ENCODE measurements at regions not wholly inside any gene's neighbourhood (a gene's known extent, or its start where the extent isn't known, plus 50 kb on each side); places are given as distances from the start of the nearest gene placed in this dataset.

GRCh38 chr1:55284856-55285255 is 69.7 kb upstream of the USP24 start:
- DNase-seq (ENCODE audit: low spot score), result no peak
- Mint-ChIP-seq H3K27ac (no peak overlapping the region), H3K9me3 (no peaks in the 10 kb centered on the region), H3K4me1 (ENCODE audit: low read depth) (peaks cover 3% of the 10 kb centered on the region), H3K36me3 (ENCODE audit: low read depth) (no peaks in the 10 kb centered on the region), H3K27me3 (ENCODE audit: low read depth) (no peaks in the 10 kb centered on the region), H3K4me3 (no peak overlapping the region)

- Mint-ChIP-seq H3K27me3 (ENCODE audit: low read depth) (no peaks in the 10 kb centered on the region), H3K9me3 (no peaks in the 10 kb centered on the region), H3K4me1 (ENCODE audit: low read depth) (peaks cover 5% of the 10 kb centered on the region), H3K27ac (no peak overlapping the region), H3K4me3 (no peak overlapping the region), H3K36me3 (ENCODE audit: low read depth) (no peaks in the 10 kb centered on the region)
- DNase-seq (ENCODE audit: low spot score), result no peak
These were observed 66.9 kb upstream of the USP24 start for GRCh38 chr1:55282058-55282457.

DNA sequence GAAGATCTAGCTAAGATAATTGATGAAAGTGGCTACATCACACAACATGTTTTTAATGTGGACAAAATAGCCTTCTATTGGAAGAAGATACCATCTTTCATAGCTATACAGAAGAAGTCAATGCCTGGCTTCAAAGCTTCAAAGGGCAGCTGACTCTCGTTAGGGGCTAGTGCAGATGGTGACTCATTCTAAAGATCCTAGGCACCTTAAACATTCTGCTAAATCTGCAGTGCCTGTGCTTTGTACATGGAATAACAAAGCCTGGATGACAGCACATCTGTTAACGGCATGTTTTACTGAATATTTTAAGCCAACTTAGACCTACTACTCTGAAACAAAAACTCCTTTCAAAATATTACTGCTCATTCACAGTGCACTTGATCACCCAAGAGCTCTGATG is 65.6 kb upstream of the USP24 start:
- no peak for DNase-seq (ENCODE audit: low spot score)
- Mint-ChIP-seq H3K27me3 (ENCODE audit: low read depth) (no peaks in the 10 kb centered on the region), H3K9me3 (no peaks in the 10 kb centered on the region), H3K4me3 (no peak overlapping the region), H3K36me3 (ENCODE audit: low read depth) (no peaks in the 10 kb centered on the region), H3K4me1 (ENCODE audit: low read depth) (peaks cover 10% of the 10 kb centered on the region), H3K27ac (no peak overlapping the region)

DNA sequence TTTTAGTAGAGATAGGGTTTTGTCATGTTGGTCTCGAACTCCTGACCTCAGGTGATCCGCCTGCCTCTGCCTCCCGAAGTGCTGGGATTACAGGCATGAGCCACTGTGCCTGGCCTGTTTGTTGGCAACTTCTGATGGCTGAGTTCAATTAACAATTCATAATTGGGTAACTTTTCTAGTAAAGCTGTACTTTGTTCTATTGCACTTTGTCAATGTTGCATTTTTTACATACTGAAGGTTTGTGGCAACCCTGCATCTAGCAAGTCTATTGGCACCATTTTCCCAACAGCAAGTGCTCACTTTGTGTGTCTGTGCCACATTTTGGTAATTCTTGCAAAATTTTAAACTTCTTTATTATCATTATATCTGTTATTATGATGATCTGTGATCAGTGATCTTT is 64.5 kb upstream of the USP24 start:
- no peak overlapping the region for H3K4me3 Mint-ChIP-seq

DNA sequence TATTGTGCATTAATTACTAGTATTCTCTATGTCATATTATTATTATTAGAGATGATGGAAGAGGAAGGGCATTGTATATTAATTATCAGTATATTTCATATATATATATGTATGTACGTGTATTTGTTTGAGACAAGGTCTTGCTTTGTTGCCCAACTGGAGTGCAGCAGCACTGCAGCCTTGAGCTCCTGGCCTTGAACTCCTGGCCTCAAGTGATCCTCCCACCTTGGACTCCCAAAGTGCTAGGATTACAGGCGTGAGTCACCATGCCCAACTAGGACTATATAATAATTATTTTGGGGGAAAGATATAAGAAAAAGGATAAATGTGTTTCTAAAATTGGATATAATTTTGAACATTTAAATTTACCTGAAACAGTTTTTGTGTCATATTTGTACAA is 63.2 kb upstream of the USP24 start:
- Mint-ChIP-seq H3K4me3 (no peak overlapping the region), H3K4me1 (ENCODE audit: low read depth) (peaks cover 11% of the 10 kb centered on the region), H3K9me3 (no peaks in the 10 kb centered on the region), H3K27ac (no peak overlapping the region), H3K27me3 (ENCODE audit: low read depth) (no peaks in the 10 kb centered on the region), H3K36me3 (ENCODE audit: low read depth) (no peaks in the 10 kb centered on the region)
- no peak for DNase-seq (ENCODE audit: low spot score)

More for the DNA sequence above, 64.5 kb upstream of the USP24 start:
- no peaks in the 10 kb centered on the region for H3K27me3 Mint-ChIP-seq (ENCODE audit: low read depth)
- no peaks in the 10 kb centered on the region for H3K9me3 Mint-ChIP-seq
- H3K27ac Mint-ChIP-seq, result no peak overlapping the region
- no peaks in the 10 kb centered on the region for H3K36me3 Mint-ChIP-seq (ENCODE audit: low read depth)
- H3K4me1 Mint-ChIP-seq (ENCODE audit: low read depth), result peaks cover 10% of the 10 kb centered on the region
- DNase-seq (ENCODE audit: low spot score), result no peak

DNA sequence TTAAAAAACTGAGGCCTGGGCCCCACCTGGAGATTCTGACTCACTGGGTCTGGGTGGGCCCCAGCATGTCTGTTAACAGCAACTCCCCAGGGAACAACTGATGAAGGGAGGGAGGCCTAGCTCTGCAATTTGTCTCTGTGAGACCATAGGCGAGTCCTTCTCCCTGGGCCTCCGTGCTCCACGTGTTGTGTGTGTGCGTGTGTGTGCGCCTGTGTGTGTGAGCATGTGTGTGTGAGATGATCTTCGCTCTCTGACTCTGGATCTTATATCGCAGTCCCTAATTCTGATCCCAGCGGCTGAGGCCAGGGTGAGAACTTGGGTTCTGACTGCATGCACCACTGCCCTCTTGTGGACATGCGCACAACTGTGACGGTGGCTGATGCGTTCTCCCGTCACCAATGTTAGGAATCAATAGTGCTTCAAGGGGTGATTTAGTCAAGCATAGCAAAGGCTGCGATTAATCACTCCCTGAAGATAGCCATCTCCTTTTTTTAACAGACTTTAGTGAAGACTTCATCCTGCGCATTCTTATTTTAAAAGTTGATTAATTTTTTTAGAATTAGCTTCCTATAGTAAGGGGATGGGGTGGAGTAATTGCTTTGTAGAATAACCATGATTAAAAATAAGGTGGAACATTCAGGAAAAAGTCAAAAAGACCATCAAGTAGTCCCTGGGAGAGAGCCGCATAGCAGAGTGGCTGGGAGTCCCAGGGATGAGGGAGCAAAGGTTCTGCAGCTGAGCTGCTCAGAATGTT is 62.4 kb upstream of the USP24 start:
- no peaks in the 10 kb centered on the region for H3K27me3 Mint-ChIP-seq (ENCODE audit: low read depth)
- H3K36me3 Mint-ChIP-seq (ENCODE audit: low read depth), result no peaks in the 10 kb centered on the region
- H3K9me3 Mint-ChIP-seq, result no peaks in the 10 kb centered on the region
- peaks cover 13% of the 10 kb centered on the region for H3K4me1 Mint-ChIP-seq (ENCODE audit: low read depth)
- H3K4me3 Mint-ChIP-seq, result no peak overlapping the region
- DNase-seq (ENCODE audit: low spot score), result peak; percentile 74
- H3K27ac Mint-ChIP-seq, result peak overlapping the region; percentile 18

- no peak for DNase-seq (ENCODE audit: low spot score)
- Mint-ChIP-seq H3K27ac (no peak overlapping the region), H3K4me3 (no peak overlapping the region), H3K36me3 (ENCODE audit: low read depth) (no peaks in the 10 kb centered on the region), H3K9me3 (no peaks in the 10 kb centered on the region), H3K27me3 (ENCODE audit: low read depth) (no peaks in the 10 kb centered on the region), H3K4me1 (ENCODE audit: low read depth) (peaks cover 13% of the 10 kb centered on the region)
These were observed 61.7 kb upstream of the USP24 start for GRCh38 chr1:55276671-55277376.

DNA sequence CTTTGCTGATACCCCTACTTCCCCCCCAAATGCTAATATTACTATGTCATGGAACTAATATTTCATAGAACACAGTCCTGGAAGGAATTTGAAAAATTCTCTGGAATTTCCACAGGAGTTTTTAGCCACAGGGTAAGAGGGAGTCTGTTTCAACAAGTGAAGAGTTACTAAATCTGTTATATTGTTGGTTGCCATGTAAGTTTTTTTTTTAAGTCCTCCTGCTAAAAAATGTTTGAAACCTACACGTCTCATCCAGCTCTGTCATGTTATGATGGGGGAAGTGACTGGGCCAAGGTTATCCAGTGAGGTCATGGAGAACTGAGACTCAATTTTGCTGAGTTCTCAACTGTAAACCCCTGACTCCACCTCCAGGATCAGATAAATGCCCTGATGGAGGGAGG is 60.8 kb upstream of the USP24 start:
- H3K9me3 Mint-ChIP-seq, result no peaks in the 10 kb centered on the region
- DNase-seq (ENCODE audit: low spot score), result no peak
- no peak overlapping the region for H3K4me3 Mint-ChIP-seq
- H3K4me1 Mint-ChIP-seq (ENCODE audit: low read depth), result peaks cover 13% of the 10 kb centered on the region
- H3K27ac Mint-ChIP-seq, result no peak overlapping the region
- no peaks in the 10 kb centered on the region for H3K36me3 Mint-ChIP-seq (ENCODE audit: low read depth)
- H3K27me3 Mint-ChIP-seq (ENCODE audit: low read depth), result no peaks in the 10 kb centered on the region

GRCh38 chr1:55275151-55275748 is 60.1 kb upstream of the USP24 start:
- Mint-ChIP-seq H3K9me3 (no peaks in the 10 kb centered on the region), H3K4me1 (ENCODE audit: low read depth) (peaks cover 13% of the 10 kb centered on the region), H3K36me3 (ENCODE audit: low read depth) (no peaks in the 10 kb centered on the region), H3K4me3 (no peak overlapping the region), H3K27me3 (ENCODE audit: low read depth) (no peaks in the 10 kb centered on the region), H3K27ac (no peak overlapping the region)
- DNase-seq (ENCODE audit: low spot score), result no peak

DNA sequence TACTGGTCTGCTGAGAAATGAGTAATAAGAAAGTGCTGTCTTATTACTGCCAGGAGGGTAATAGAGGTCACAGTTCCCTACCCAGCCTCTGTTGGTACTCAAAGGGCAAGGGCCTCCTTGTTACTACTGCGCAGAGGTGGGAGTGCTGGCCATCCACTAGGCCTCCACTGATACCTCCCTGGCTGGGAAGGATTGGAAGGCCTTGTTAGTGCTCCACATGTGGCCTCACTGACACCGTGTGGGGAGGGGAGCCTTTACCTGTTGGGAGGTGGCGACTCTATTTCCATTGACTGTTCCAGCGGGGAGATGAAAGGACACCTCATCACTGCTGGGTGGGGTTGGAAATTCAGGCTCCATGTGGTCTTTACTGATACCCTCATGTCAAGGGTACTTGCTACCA is 57.8 kb upstream of the USP24 start:
- H3K36me3 Mint-ChIP-seq (ENCODE audit: low read depth), result no peaks in the 10 kb centered on the region
- no peak for DNase-seq (ENCODE audit: low spot score)
- no peak overlapping the region for H3K27ac Mint-ChIP-seq

More for the DNA sequence above, 57.8 kb upstream of the USP24 start:
- no peak overlapping the region for H3K4me3 Mint-ChIP-seq
- H3K9me3 Mint-ChIP-seq, result peaks cover 5% of the 10 kb centered on the region
- H3K4me1 Mint-ChIP-seq (ENCODE audit: low read depth), result peaks cover 13% of the 10 kb centered on the region
- H3K27me3 Mint-ChIP-seq (ENCODE audit: low read depth), result peaks cover 11% of the 10 kb centered on the region
